K562 (cell line): ENCODE measurements at regions not wholly inside any gene's neighbourhood (a gene's known extent, or its start where the extent isn't known, plus 50 kb on each side); places are given as distances from the start of the nearest gene placed in this dataset.

Experiments
- ATAC-seq: fragments of 200-7000 bp; cut with Tn5 transposase; 3 replicates; pipeline ENCODE4 v1.9.1; 2020; ENCODE audit warnings: moderate library complexity
- BruUV-seq: library from RNA; stranded (reverse); fragments of 400-500 nt; replicated peaks from 2 replicates; lab custom pipeline; 2021; lab: Mats Ljungman, UMichigan
- CTCF ChIA-PET: fragments of 300-600 bp; formaldehyde crosslinking; extraction: SDS; loops from one replicate; lab custom pipeline; 2021; ENCODE audit warnings: low intra/inter-chr PET ratio; lab: Yijun Ruan, JAX
- POLR2A ChIA-PET: fragments of 300-600, 350-650 bp; sonication (Branson Sonifier 250); formaldehyde crosslinking; extraction: SDS; loops from one replicate; lab custom pipeline; 2021; ENCODE audit warnings: antibody characterized with exemption, inconsistent platforms; lab: Yijun Ruan, JAX
- DNase-seq, 4 experiments: peaks; one replicate each; pipeline versions ENCODE4 v3.0.0 to v3.0.0-alpha.2; 2011 to 2018; ENCODE audit warnings: low spot score in 3 of 4, mixed read lengths in 3 of 4; ENCODE audit errors: extremely low read depth in 1 of 4
- FAIRE-seq: peaks from 2 replicates; lab custom pipeline; 2011; peaks lifted over from hg19 to GRCh38; lab: Jason Lieb, UNC
- H2AFZ ChIP-seq: 2 replicates; pipeline ENCODE4 v1.6.0; 2011; ENCODE audit warnings: low read depth, low read length, control low read depth, inconsistent platforms
- H3K27ac ChIP-seq: fragments of 200-600 bp; 3 replicates; pipeline ENCODE4 v1.8.0; 2011; ENCODE audit warnings: low read depth, mild to moderate bottlenecking, control low read depth, inconsistent platforms, low read length, moderate library complexity, mixed read lengths; ENCODE audit errors: extremely low read depth
- H3K27me3 ChIP-seq, 2 experiments: fragments of 300-600 bp in 1 of 2; 2 replicates in 1 of 2; 3 replicates in 1 of 2; pipeline versions ENCODE4 v1.6.0 to v1.8.0; 2011; ENCODE audit warnings: inconsistent platforms in 2 of 2, low read length in 2 of 2, mild to moderate bottlenecking in 1 of 2, mixed read lengths in 1 of 2, moderate library complexity in 1 of 2; ENCODE audit not compliant: control insufficient read depth in 2 of 2, insufficient read depth in 2 of 2
- H3K36me3 ChIP-seq: fragments of 300-600 bp; 3 replicates; pipeline ENCODE4 v1.8.0; 2011; ENCODE audit warnings: mild to moderate bottlenecking, low read length, inconsistent platforms; ENCODE audit not compliant: control insufficient read depth, insufficient read depth
- H3K4me1 ChIP-seq, 2 experiments: fragments of 200-600 bp in 1 of 2; replicated peaks in 1 of 2; 2 replicates in 1 of 2; 3 replicates in 1 of 2; pipeline versions ENCODE4 v1.5.1 to v1.8.0; 2011; ENCODE audit warnings: inconsistent platforms in 2 of 2, low read length in 2 of 2, mild to moderate bottlenecking in 1 of 2, mixed read lengths in 1 of 2, moderate library complexity in 1 of 2; ENCODE audit not compliant: control insufficient read depth in 2 of 2, insufficient read depth in 2 of 2
- H3K4me2 ChIP-seq: 2 replicates; pipeline ENCODE4 v1.6.1; 2011; ENCODE audit warnings: low read length, control low read depth, inconsistent platforms, mixed read lengths; ENCODE audit not compliant: insufficient read depth
- H3K4me3 ChIP-seq: fragments of 200-600 bp; sonication (generic), shearing (Covaris generic); 2 replicates; pipeline ENCODE4 v1.5.1; 2016; ENCODE audit warnings: control low read depth, inconsistent platforms
- H3K79me2 ChIP-seq: fragments of 200-600 bp; 3 replicates; pipeline ENCODE4 v1.8.0; 2011; ENCODE audit warnings: low read length, inconsistent platforms; ENCODE audit not compliant: control insufficient read depth, insufficient read depth
- H3K9ac ChIP-seq, 2 experiments: 2 replicates each; pipeline versions ENCODE4 v1.6.0 to v1.6.1; 2011; ENCODE audit warnings: low read depth in 2 of 2, low read length in 2 of 2, control low read depth in 1 of 2, inconsistent platforms in 1 of 2, mild to moderate bottlenecking in 1 of 2, mixed read lengths in 1 of 2; ENCODE audit not compliant: insufficient read depth in 1 of 2
- H3K9me1 ChIP-seq: one replicate; pipeline ENCODE4 v1.6.0; 2011; ENCODE audit warnings: inconsistent platforms, mild to moderate bottlenecking, low read length, moderate library complexity; ENCODE audit not compliant: control insufficient read depth, insufficient read depth
- H3K9me3 ChIP-seq: replicated peaks from 2 replicates; pipeline ENCODE4 v1.5.1; 2011; ENCODE audit warnings: low read depth, low read length, inconsistent platforms; ENCODE audit not compliant: control insufficient read depth, insufficient read depth
- H4K20me1 ChIP-seq: replicated peaks from 2 replicates; pipeline ENCODE4 v1.6.1; 2011; ENCODE audit warnings: low read length, inconsistent platforms, mixed read lengths; ENCODE audit not compliant: control insufficient read depth, insufficient read depth
- ETS1 ChIP-seq: conservative IDR thresholded peaks from 2 replicates; pipeline ENCODE4 v1.6.1; 2011; ENCODE audit warnings: low read depth, mild to moderate bottlenecking, low read length; ENCODE audit not compliant: control insufficient read depth
- NELFE ChIP-seq: IDR thresholded peaks from 2 replicates; pipeline ENCODE4 v1.6.1; 2011; ENCODE audit warnings: mild to moderate bottlenecking; ENCODE audit not compliant: insufficient read depth, insufficient read length
- SAP30 ChIP-seq: fragments of 200-600 bp; sonication (generic); IDR thresholded peaks from 2 replicates; pipeline ENCODE4 v1.6.1; 2012; ENCODE audit warnings: borderline replicate concordance, low read depth, mild to moderate bottlenecking, moderate library complexity, low read length, control low read depth, inconsistent platforms; ENCODE audit not compliant: insufficient read depth, poor library complexity, severe bottlenecking
- SETDB1 ChIP-seq: IDR thresholded peaks from one replicate; pipeline ENCODE4 v1.6.1; 2012; ENCODE audit warnings: low read length, control low read depth, inconsistent platforms
- ZNF280A ChIP-seq: fragments of 450-650 bp; IDR thresholded peaks from 2 replicates; pipeline ENCODE4 v1.6.1; 2018; ENCODE audit warnings: mild to moderate bottlenecking, low read depth; ENCODE audit not compliant: partially characterized antibody
- ZNF280B ChIP-seq: fragments of 250-450 bp; sonication (Bioruptor Pico); IDR thresholded peaks from 2 replicates; pipeline ENCODE4 v1.5.1; 2021; ENCODE audit warnings: mild to moderate bottlenecking
- WGBS: fragments of 100-300 bp; shearing (Covaris generic); methylation state at CpG from one replicate; pipeline ENCODE4 v1.1.6; 2016; ENCODE audit warnings: low coverage, mixed read lengths; ENCODE audit not compliant: insufficient coverage; ENCODE audit errors: missing lambda C conversion rate; 5-methylcytosine and 5-hydroxymethylcytosine counted together
- in situ Hi-C: fragments of 300-500 bp; cut with MboI; formaldehyde crosslinking; loops from 4 replicates; pipeline ENCODE4 v1.15.0; 2018; ENCODE audit warnings: inconsistent platforms, mixed read lengths
- intact Hi-C: fragments of 100-400 bp; cut with micrococcal nuclease; formaldehyde crosslinking; loops from 2 replicates; pipeline ENCODE4 v1.14.2; 2022

GRCh38 chrX:1902901-1903235 is 288.0 kb downstream of the ASMT start:
- no peaks in the 10 kb centered on the region for H3K79me2 ChIP-seq
- intact Hi-C loops: no loop called here
- 6% methylated on average over 7 of the region's 7 CpGs for whole genome bisulfite sequencing
- ATAC-seq (no peak), FAIRE-seq (no peak), DNase-seq (no peak)
- TF ChIP-seq ZNF280A (no peak), SAP30 (no peak), NELFE (no peak), ZNF280B (CRISPR knock-in tag) (no peak), ETS1 (no peak), SETDB1 (no peak)
- TF ChIP-seq, all 486 proteins: peak for 0
- Histone ChIP-seq H3K27ac (no peak overlapping the region), H3K9ac (no peak overlapping the region), H3K9me1 (no peaks in the 10 kb centered on the region), H3K9me3 (no peaks in the 10 kb centered on the region; the same call in 1 of the 2 replicates), H4K20me1 (no peaks in the 10 kb centered on the region), H3K27me3 (peaks cover 0 to 9% of the 10 kb centered on the region in 2 experiments; a peak in 2 of 5 replicates), H2AFZ (no peak overlapping the region), H3K36me3 (no peaks in the 10 kb centered on the region), H3K4me2 (no peak overlapping the region), H3K4me1 (no peaks in the 10 kb centered on the region), H3K4me3 (no peak overlapping the region)
- ChIA-PET CTCF (no interaction called here), POLR2A (no interaction called here)
- BruUV-seq: no TSS peak
- in situ Hi-C loops: no loop called here
